ENCODE measurements at regions not wholly inside any gene's neighbourhood (a gene's known extent, or its start where the extent isn't known, plus 50 kb on each side); places are given as distances from the start of the nearest gene placed in this dataset.

DNA sequence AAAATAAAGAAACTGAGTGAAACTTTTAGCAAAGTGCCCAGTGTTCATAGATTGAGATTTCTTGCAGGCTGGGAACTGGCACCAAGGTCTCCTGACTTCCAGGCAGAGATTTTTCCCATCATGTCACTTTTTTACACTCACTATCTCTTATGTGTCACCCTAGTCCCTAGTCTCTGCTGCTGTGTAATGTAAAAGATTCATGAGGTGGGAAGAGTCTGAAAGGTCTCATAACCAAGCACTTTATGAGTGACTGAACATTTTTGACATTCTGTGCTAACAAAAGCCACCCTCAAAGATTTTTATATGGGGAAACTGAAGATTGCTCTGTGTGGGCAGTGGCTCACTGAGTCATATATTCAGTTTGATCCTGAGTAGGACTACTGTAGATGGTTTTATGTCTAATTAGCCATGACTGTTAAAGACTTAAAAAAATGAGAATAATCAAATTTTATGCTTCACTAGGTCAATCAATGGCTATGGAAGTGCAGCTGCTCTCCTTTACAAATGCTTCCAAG, 900.3 kb upstream of the SORCS1 start:
- no peaks in the 10 kb centered on the region for H3K79me2 ChIP-seq (ENCODE audit: control insufficient read depth in 1 of 2, insufficient read depth in 2 of 2, low read length in 2 of 2)
- H4K8ac ChIP-seq (ENCODE audit: extremely low read depth, insufficient read depth, low read length), result no peak overlapping the region
- no peaks in the 10 kb centered on the region for H3K4me1 ChIP-seq (replicated peaks in 1 of 4; ENCODE audit: control insufficient read depth in 3 of 4, insufficient read depth in 4 of 4, low read length in 3 of 4)
- H3K23ac ChIP-seq (ENCODE audit: insufficient read length), result no peak overlapping the region
- no peaks in the 10 kb centered on the region for H3K27me3 ChIP-seq (replicated peaks in 1 of 4; ENCODE audit: control insufficient read depth in 3 of 4, extremely low read depth in 1 of 4, insufficient read depth in 3 of 4, low read length in 3 of 4)
- H3K4me2 ChIP-seq (ENCODE audit: insufficient read depth in 1 of 2, low read depth in 2 of 2, low read length in 2 of 2), result no peak overlapping the region
- H3K9ac ChIP-seq (replicated peaks in 1 of 4; ENCODE audit: extremely low read depth in 1 of 4, low read depth in 3 of 4, low read length in 3 of 4), result no peak overlapping the region
- no peak for TF ChIP-seq MAX (IDR thresholded peaks at IDR 0.05)
- no peak for TF ChIP-seq SP4 (IDR thresholded peaks at IDR 0.05; ENCODE audit: low read length)
- no peak for TF ChIP-seq SP2 (IDR thresholded peaks at IDR 0.05; ENCODE audit: low read length)
- no peak for TF ChIP-seq TEAD4 (IDR thresholded peaks at IDR 0.05; ENCODE audit: low read depth, low read length)
- TF ChIP-seq CHD2 (IDR thresholded peaks at IDR 0.05; ENCODE audit: low read length), result no peak
- FAIRE-seq, result no peak
- no peak overlapping the region for H3K27ac ChIP-seq (ENCODE audit: low read depth, low read length)
- no peaks in the 10 kb centered on the region for H3K23me2 ChIP-seq (ENCODE audit: low read depth, low read length)
- no peak overlapping the region for H3K4ac ChIP-seq (replicated peaks; ENCODE audit: insufficient read length, low read depth, low read length)
- H3K56ac ChIP-seq (replicated peaks; ENCODE audit: insufficient read length, low read depth, low read length), result no peak overlapping the region
- H4K91ac ChIP-seq (replicated peaks; ENCODE audit: insufficient read length, low read length), result no peak overlapping the region
- H2AFZ ChIP-seq (ENCODE audit: low read length), result no peak overlapping the region
- POLR2A ChIA-PET (ENCODE audit: partially characterized antibody), result no interaction called here
- no peak overlapping the region for H2AK5ac ChIP-seq (ENCODE audit: low read depth, low read length)
- H3K18ac ChIP-seq (ENCODE audit: extremely low read depth, low read length), result no peak overlapping the region
- no peaks in the 10 kb centered on the region for H3K36me3 ChIP-seq (ENCODE audit: control insufficient read depth in 2 of 4, insufficient read depth in 4 of 4, low read length in 3 of 4)
- no peak overlapping the region for H2BK120ac ChIP-seq (replicated peaks; ENCODE audit: low read depth, low read length)
- no peak overlapping the region for H2BK20ac ChIP-seq (ENCODE audit: low read length)
- no peaks in the 10 kb centered on the region for H3K79me1 ChIP-seq (ENCODE audit: low read depth, low read length)
- H2BK15ac ChIP-seq (ENCODE audit: low read length), result no peak overlapping the region
- no peak overlapping the region for H3K4me3 ChIP-seq (ENCODE audit: extremely low read depth in 1 of 4, insufficient read depth in 2 of 4, low read depth in 3 of 4, low read length in 4 of 4)
- no peaks in the 10 kb centered on the region for H4K20me1 ChIP-seq (replicated peaks in 1 of 2; ENCODE audit: control insufficient read depth in 1 of 2, insufficient read depth in 2 of 2, low read length in 2 of 2)
- H3K9me3 ChIP-seq (ENCODE audit: insufficient read depth in 2 of 2, low read depth in 1 of 2, low read length in 1 of 2), result no peaks in the 10 kb centered on the region
- H4K5ac ChIP-seq (ENCODE audit: insufficient read length, low read depth, low read length), result no peak overlapping the region
- CTCF ChIA-PET (ENCODE audit: partially characterized antibody), result no interaction called here
- DNase-seq (ENCODE audit: low read depth in 1 of 2, low spot score in 2 of 2), result no peak
- no peak overlapping the region for H2BK5ac ChIP-seq (ENCODE audit: low read depth, low read length)
- no peak overlapping the region for H3K14ac ChIP-seq (ENCODE audit: insufficient read length)
- no peak overlapping the region for H2BK12ac ChIP-seq (ENCODE audit: low read depth, low read length)
